HS-27A (cell line): ENCODE measurements at regions not wholly inside any gene's neighbourhood (a gene's known extent, or its start where the extent isn't known, plus 50 kb on each side); places are given as distances from the start of the nearest gene placed in this dataset.

ENCODE experiments used
- DNase-seq: peaks from one replicate; pipeline ENCODE4 v3.0.0-alpha.2; 2012; ENCODE audit warnings: low read depth, missing footprints

DNA sequence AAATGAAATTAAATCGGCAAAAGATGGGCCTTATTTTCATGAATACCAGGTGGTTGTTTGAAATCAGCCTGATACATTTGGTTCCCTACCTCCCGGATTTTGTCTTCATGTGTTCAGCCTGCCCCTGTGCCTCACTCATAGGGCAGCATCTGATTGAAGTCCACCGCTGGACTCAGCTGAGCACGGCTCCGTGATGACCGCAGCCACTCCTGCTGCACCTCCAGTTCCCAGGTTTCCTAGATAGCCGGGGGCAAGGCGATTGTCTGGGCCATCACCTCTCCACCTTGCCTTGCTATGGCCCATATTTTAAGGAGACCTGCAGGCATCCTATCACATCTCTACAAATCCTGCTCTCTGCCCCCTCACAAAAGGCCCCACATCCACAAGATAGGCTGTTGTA, 563.8 kb downstream of the NUF2 start:
- no peak for DNase-seq

DNA sequence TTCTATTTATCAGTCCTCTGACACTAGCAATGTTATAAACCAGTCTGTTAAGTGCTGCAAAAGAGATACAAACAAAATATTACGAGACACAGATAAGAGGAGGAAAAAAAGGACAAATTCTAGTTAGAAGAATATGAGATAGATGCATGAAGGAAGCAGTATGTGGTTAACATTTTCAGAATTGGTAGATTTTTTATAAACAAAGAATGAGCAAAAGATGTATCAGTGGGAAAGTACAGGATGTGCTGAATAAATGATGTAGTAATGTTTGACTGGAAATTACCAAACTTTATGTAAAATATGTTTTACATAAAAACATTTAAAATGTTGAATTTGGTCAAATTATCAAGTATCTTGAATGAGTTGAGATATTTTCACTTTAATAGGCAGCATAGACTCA, 574.2 kb downstream of the NUF2 start:
- DNase-seq = no peak

DNA sequence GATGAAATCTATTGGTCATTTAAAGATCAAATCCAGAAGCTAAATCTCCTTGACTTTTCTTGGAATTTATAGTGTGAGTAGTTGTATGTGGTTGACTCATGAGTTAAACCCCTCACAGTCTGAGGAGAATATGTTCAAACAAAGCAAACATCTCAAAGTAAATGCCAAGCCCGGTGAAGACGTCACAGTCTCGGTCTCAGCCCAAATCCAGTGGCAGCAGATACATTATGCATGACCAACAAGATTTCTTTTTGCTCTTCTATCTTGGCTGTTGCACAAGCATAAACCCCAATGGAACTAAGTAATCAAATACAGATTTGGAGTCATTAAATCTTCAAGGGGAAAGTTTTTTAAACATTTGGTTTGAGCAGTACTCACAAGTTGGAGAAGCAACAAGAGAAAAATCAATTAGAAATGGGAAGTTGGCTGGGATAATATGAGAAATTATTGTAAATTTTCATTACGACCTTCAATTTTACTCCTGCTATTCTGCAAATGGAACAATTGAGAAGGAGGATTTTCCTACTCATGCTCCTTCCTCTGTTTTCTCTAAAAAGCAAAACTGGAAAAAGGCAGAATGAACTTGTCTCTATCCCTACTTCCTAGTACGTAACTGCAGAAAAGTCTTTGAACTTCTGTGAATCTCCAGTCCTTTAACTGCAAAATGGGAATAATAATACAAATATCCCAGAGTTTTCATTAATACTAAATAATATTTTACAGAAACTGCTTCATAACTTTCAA, 575.8 kb downstream of the NUF2 start:
- no peak for DNase-seq

DNA sequence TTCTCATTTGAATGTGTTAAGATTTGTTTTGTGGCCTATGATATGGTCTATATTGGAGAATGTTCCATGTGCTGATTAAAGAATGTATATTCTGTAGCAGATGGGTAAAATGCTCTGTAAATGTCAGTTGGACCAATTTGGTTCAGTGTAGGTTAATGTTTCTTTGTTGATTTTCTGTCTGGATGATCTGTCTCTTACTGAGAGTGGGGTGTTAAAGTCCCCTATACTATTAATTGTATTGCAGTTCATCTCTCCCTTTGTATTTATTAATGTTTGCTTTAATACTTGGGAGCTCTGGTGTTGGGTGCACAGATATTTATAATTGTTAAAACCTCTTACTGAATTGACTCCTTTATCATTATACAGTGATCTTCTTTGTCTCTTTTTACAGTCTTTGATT, 584.5 kb downstream of the NUF2 start:
- no peak for DNase-seq

DNA sequence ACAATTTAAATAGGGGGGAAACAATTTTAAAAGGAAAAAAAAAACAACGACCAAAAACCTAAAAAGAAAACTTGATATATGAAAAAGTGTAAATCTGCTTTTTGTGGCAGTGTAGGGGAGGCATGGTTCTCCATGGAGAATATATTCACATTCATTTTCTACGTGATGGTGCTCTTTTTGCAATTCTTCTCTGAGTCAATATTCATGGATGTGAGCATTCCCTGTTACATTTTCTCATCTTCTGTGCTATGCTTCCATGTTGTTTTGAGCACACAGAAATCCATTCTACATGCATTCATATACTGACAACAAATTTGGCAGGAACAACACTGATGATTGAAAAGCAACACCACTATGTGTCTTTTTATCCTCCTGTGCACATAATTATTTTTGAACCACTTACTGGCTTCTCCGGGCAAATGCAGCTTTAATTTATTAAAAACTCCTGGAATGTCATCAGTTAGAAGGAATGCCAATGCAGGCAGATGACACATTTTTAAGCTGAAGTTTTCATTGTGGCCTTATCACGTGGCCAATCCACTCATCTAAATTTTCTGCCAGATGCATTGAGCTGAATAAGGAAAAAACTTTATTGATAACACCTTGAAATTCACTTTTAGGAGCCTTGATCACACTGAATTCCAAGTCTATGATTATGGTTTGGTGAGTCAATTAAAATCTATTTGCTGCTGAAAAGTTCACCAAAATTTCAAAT, 590.6 kb downstream of the NUF2 start:
- no peak for DNase-seq

DNA sequence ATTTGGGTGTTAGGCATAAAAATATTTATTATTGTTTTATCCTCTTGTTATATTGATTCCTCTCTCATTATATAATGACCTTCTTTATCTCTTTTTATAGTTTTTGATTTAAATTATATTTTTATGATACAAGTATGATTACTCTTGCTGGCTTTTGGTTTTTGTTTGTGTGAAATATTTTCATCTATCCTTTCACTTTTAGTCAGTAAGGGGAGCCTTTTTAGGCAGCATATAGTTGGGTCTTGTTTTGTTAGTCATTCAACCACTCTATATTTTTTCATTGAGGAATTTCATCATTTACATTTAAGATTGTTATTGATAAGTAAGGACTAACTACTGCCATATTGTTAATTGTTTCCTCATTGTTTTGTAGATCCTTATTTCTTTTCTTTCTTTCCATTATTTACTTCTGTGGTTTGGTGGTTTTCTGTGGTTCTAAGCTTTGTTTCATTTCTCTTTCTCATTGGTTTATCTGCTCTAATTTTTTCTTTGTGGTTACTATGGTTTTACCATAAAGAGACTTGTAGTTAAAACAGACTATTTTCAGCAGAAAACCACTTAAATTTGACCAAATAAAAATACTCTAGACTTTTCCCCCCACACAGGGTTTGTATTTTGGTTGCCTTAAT, 593.1 kb downstream of the NUF2 start:
- no peak for DNase-seq

DNA sequence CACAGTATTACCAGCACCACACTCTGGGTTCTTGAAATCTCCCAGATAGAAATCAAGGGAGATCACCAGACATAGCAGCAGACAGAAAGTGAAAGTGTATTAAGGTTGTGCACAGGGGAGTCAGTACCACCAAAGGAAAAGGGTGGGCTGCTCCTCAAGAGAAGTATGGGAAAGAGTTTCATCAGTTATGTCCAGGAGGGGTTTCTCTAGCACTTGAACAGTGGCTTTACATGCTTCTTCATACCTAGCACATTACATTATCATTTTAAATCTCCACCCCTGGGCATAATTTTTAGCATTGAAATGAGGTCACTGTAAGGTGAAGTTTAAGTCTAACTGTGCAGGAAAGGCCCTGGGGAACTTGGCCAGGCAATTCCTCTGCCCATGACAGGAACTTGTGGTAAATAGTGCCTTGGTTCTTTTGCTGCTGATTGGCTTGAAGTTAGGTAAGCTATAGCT, 601.0 kb downstream of the NUF2 start:
- no peak for DNase-seq

DNA sequence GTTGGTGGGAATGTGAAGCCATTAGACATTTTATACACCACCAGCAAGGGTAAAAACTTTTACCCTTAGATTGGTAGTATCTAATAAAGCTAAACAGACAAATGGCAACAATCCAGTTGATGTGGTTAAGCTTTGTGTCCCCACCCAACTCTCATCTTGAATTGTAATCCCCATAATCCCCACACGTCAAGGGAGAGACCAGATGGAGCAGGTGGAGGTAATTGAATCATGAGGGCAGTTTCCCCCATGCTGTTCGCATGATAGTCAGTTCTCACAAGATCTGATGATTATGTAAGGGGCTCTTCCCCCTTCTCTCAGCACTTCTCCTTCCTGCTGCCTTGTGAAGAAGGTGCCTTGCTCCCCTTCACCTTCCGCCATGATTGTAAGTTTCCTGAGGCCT, 602.3 kb downstream of the NUF2 start:
- DNase-seq = no peak

DNA sequence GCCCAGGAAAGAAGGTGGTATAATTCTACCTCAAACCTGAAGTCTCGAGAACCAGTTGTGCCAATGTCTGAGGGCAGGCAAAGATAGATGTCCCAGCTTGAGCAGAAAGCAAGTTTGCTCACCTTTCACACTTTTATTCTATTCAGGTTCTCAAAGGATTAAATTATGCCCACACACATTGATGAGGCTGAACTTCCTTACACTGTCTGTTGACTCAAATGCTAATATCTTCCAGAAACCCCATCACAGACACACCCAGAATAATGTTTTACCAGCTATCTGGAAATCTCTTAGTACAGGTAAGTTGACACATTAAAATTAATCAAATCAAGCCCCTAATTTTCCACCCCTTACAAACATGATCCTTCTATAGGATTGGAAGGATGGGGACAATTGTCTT, 605.7 kb downstream of the NUF2 start:
- DNase-seq = no peak

DNA sequence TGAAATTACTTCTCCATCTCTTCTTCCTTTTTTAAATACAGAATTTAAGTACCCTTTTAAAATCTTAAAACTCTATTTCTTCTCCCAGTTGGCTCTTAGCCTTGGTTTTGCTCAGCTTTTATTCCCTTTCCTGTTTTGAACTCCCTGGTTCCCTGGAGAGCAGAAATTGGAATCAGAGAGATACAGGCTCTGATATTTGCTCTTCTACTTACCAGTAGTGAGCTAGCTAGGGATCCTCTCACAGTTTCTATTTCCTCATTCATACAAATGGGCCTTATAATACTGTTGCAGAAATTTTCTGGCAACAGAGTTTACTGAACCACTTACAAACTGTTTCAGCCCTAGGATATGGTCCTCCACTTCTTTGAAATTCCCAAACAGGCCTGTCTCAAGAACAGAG, 606.3 kb downstream of the NUF2 start:
- no peak for DNase-seq

DNA sequence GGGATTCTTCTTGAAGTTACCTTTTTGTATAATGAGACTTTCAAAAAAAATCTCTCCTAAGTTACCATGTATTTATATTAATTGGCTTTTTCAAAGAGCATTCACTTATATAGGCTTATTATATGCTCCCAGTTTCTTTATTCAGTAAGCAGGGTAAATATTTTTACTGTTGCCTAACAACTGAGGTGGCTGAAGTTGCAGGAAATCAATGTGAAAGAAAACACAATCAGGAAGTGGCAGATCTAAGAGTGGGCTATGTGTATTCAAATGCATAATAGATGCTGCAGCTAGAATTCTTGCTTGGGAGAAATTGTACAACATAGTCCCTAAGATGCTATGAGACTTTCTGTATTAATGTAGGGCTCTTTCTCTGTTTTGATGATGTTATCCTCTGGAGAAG, 606.9 kb downstream of the NUF2 start:
- no peak for DNase-seq

DNA sequence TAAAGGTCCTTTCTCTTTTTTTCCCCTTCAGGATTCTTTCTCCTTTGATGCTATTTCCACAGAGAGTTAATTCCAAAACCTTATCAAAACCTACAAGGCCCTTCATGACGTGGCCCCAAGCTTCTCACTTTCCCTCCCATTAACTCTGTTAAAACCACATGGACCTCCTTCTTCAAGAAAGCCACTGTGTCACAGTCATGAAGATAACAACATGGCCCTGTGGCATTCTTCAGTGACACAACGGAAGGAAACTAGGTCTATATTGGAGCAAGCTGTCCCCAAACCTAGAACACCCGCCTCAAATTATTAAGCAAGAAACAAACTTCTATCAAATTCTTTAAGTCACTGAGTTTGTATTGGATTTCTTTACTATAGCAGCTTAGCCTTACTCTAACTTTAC, 611.1 kb downstream of the NUF2 start:
- DNase-seq = no peak

DNA sequence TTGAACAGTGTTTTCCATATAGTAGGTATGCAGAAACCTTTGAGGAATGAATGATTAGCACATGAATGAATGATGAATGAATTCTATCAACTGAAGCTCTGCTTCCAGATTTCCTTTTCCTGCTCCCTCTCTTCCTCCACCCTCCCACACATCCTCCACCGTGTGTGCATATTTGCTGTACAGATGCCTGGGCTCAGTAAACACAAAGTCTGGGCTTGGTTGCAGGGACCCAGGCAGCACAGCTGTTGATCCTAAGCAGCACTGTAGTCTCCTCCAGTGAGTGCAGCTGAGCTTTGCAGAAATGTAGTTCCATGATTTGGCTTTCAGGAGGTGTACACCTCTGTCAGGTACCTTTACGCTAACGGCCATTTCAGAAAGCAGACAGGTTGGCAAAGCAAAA, 611.7 kb downstream of the NUF2 start:
- no peak for DNase-seq

DNA sequence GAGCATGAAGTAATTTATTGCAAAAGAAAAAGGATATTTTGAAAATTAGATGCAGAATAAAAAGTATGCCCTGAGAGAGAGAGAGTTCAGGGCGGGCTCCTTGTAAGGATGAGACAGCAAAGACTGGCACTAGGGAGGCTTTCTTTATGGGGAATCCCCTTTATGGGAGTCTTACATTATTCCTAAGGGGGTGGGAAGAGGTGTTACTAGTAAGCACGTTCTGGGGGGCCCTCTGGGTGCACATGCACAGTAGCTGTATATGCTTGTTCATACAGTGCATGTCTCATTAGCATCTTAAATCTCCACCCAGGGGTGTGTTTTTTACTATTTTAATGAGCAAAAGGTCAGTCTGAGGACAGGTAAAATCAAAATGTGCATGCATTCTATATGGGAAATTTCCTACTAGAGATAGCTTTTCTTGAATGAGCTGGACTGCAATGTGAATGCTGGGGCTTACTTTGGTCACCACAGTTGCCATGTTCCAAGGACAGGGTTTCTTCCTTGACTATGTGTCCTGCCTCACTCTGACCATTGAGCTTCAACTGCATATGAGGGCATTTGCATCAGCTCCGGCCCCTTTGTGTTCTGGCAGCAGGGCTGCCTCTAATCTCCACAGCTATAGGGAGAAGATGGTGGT, 614.1 kb downstream of the NUF2 start:
- DNase-seq = no peak

DNA sequence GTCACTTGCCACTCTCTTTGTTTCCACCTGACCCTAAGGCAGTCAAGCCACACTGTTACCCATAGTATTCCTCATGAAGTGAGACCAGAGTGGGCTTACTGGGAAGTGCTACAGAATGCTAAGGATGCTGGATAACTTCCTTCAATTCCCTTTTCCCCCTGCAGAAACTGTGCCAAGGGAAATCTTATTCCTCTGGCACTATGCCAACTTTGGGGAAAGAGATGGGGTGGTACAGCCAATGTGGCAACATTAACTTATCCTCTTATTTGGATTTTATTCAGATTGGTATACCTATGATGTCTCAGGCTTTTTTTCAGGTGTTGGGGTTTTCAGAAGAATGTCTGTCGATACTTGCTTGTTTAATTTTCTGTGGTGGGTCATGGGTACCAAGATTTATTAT, 599.4 kb upstream of the PBX1 start:
- no peak for DNase-seq

DNA sequence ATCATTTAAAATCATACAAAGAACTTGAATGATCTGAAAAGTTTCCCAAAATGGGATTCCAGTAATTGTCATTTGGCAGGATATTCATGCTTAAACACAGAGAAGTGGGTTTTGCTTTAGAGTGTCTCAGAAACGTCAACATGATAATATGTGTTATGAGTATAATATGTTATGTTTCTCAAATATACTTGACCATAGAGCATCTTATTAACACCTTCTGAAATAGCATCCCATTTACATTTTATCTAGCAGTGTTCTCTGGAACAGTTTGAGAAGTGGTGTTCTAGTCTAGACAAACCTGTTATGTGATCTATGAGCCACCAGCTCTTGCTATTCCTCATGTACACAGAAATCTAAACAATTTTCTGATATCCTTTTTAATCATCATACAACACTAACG, 588.8 kb upstream of the PBX1 start:
- DNase-seq = no peak

DNA sequence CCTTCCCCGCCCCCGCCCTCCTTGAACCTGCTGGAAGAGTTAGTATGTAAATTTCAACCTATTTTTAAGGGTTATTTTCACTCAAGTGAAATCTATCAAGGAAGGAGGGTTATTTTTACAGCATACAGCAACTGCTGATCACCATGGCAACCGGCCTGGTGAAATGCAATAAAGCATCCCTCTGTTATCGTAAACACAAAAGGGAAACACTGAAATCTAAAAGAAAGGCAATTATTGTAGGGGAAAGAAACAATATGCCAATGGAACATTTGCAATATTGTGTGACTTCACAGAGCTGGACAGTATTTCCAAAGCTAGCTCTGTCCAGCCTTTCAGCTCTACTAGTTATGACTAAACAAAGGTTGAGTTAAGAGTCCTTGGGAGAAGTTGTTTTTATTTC, 588.3 kb upstream of the PBX1 start:
- DNase-seq = no peak

DNA sequence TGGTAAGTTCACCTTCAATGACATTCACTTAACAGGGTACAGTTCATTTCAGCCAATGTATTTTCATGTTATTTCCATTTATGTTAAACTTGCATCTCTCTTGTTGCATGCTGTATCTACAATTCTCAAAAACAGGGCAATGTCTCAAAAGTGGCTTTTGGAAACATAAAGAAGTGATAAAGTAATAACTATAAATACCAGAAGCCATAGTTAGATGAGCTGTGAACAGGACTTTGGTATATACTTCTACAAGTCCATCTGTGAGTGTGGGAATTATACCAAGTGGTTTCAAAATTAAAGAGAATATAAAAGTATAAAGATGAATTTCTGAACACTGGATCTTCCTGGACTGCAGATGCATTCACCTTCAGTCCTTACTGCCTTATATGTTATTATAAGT, 585.4 kb upstream of the PBX1 start:
- no peak for DNase-seq

DNA sequence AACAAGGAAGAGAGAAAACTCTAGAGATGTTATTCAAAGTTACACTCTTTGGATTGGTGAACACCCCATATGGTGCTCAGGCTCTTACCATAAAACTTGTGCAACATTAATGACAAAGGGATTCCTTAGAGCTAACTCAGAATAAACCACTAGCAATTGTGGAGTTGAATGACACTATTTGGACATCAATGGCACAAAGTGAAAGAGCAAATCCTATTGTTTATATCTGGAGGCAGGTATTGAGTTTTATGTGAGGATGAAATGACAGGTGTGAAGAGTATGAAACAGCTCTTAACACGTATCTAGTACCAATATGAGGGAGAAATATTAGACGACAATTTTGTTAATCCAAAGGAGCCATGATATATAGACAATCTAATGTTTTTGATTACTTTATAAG, 584.9 kb upstream of the PBX1 start:
- DNase-seq = no peak

DNA sequence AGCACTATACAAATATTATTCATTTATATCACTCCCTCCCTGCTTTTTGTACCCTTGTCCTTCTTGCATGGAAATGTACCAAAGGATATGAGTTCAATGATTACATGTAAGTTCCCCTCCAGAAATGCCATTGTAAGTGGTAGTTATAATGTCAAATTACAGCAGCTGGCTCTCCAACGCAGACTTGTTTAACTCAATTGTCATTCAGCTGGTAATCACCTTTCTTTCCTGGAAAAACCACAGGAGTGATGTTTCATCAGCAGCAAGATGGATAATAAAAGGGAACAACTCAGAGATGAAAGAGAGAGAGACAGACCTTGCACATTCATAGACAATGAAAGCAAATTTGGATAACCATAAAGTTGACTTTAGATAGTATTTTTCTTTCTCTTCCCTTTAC, 578.6 kb upstream of the PBX1 start:
- DNase-seq = no peak

DNA sequence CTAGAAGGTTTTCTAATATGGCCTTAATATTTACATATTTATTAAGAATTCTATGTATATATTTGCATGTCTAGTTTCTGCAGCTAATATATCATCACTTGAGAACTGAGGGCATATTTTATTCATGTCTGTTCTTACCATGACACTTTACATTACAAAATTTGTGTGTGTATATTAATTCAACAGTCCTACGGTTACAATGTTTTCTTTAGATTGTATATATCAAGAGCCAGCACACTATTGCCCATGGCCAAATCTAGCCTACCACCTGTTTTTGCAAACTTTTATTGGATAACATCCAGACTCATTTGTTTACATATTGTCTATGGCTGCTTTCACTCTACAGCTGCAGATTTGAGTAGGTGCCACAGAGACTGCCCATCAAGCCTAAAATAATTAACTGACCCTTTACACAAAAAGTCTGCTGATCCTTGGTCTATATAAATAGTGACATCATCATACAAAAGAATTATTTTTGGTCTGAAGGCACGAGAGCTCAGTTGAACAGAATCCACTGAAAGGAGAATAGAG, 577.4 kb upstream of the PBX1 start:
- DNase-seq = no peak

DNA sequence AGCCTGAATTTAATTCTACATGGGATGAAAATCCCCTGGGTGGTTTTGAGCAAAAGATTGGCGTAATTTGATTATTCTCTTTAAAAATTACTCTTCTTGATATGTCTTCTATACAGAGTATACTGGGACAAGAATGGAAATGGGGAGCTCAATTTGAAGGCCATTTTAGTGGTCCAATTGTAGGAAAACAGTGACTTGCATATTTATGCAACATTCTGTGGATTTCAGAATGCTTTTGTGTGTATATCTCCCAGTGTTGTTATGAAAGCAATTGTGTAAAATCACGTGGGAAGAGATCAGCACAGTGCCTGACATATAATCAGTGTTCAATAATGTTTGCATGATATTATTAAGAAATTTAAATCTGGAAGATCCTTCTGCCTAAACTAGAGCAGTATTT, 575.9 kb upstream of the PBX1 start:
- no peak for DNase-seq

DNA sequence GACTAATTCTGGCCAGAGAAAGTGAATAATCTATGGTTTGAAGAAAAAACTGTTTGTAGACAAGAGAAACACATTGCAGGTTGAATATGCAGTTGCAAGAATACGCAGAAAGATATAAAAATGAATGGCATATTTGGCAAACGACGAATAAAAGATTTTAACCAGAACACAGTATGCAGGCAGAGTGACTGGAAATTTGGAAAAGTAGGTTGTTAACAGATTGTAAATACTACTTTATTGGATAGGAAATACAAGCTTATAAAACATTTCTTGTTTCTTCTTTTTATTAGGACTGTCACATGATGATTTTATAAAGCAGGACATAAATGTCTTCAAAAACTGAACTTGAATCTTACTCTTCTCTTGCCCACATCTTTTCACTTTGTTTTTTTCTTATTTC, 573.3 kb upstream of the PBX1 start:
- no peak for DNase-seq
